K562 (cell line): ENCODE measurements at regions not wholly inside any gene's neighbourhood (a gene's known extent, or its start where the extent isn't known, plus 50 kb on each side); places are given as distances from the start of the nearest gene placed in this dataset.

Experiments used
- ATAC-seq: fragments of 200-7000 bp; cut with Tn5 transposase; 3 replicates; pipeline ENCODE4 v1.9.1; 2020; ENCODE audit warnings: moderate library complexity
- BruUV-seq: library from RNA; stranded (reverse); fragments of 400-500 nt; replicated peaks from 2 replicates; lab custom pipeline; 2021; lab: Mats Ljungman, UMichigan
- CTCF ChIA-PET: fragments of 300-600 bp; formaldehyde crosslinking; extraction: SDS; loops from one replicate; lab custom pipeline; 2021; ENCODE audit warnings: low intra/inter-chr PET ratio; lab: Yijun Ruan, JAX
- POLR2A ChIA-PET: fragments of 300-600, 350-650 bp; sonication (Branson Sonifier 250); formaldehyde crosslinking; extraction: SDS; loops from one replicate; lab custom pipeline; 2021; ENCODE audit warnings: antibody characterized with exemption, inconsistent platforms; lab: Yijun Ruan, JAX
- DNase-seq, 4 experiments: peaks; one replicate each; pipeline versions ENCODE4 v3.0.0 to v3.0.0-alpha.2; 2011 to 2018; ENCODE audit warnings: low spot score in 3 of 4, mixed read lengths in 3 of 4; ENCODE audit errors: extremely low read depth in 1 of 4
- FAIRE-seq: peaks from 2 replicates; lab custom pipeline; 2011; peaks lifted over from hg19 to GRCh38; lab: Jason Lieb, UNC
- H2AFZ ChIP-seq: 2 replicates; pipeline ENCODE4 v1.6.0; 2011; ENCODE audit warnings: low read depth, low read length, control low read depth, inconsistent platforms
- H3K27ac ChIP-seq: fragments of 200-600 bp; 3 replicates; pipeline ENCODE4 v1.8.0; 2011; ENCODE audit warnings: low read depth, mild to moderate bottlenecking, control low read depth, inconsistent platforms, low read length, moderate library complexity, mixed read lengths; ENCODE audit errors: extremely low read depth
- H3K27me3 ChIP-seq, 2 experiments: fragments of 300-600 bp in 1 of 2; 2 replicates in 1 of 2; 3 replicates in 1 of 2; pipeline versions ENCODE4 v1.6.0 to v1.8.0; 2011; ENCODE audit warnings: inconsistent platforms in 2 of 2, low read length in 2 of 2, mild to moderate bottlenecking in 1 of 2, mixed read lengths in 1 of 2, moderate library complexity in 1 of 2; ENCODE audit not compliant: control insufficient read depth in 2 of 2, insufficient read depth in 2 of 2
- H3K36me3 ChIP-seq: fragments of 300-600 bp; 3 replicates; pipeline ENCODE4 v1.8.0; 2011; ENCODE audit warnings: mild to moderate bottlenecking, low read length, inconsistent platforms; ENCODE audit not compliant: control insufficient read depth, insufficient read depth
- H3K4me1 ChIP-seq, 2 experiments: fragments of 200-600 bp in 1 of 2; replicated peaks in 1 of 2; 2 replicates in 1 of 2; 3 replicates in 1 of 2; pipeline versions ENCODE4 v1.5.1 to v1.8.0; 2011; ENCODE audit warnings: inconsistent platforms in 2 of 2, low read length in 2 of 2, mild to moderate bottlenecking in 1 of 2, mixed read lengths in 1 of 2, moderate library complexity in 1 of 2; ENCODE audit not compliant: control insufficient read depth in 2 of 2, insufficient read depth in 2 of 2
- H3K4me2 ChIP-seq: 2 replicates; pipeline ENCODE4 v1.6.1; 2011; ENCODE audit warnings: low read length, control low read depth, inconsistent platforms, mixed read lengths; ENCODE audit not compliant: insufficient read depth
- H3K4me3 ChIP-seq: fragments of 200-600 bp; sonication (generic), shearing (Covaris generic); 2 replicates; pipeline ENCODE4 v1.5.1; 2016; ENCODE audit warnings: control low read depth, inconsistent platforms
- H3K79me2 ChIP-seq: fragments of 200-600 bp; 3 replicates; pipeline ENCODE4 v1.8.0; 2011; ENCODE audit warnings: low read length, inconsistent platforms; ENCODE audit not compliant: control insufficient read depth, insufficient read depth
- H3K9ac ChIP-seq, 2 experiments: 2 replicates each; pipeline versions ENCODE4 v1.6.0 to v1.6.1; 2011; ENCODE audit warnings: low read depth in 2 of 2, low read length in 2 of 2, control low read depth in 1 of 2, inconsistent platforms in 1 of 2, mild to moderate bottlenecking in 1 of 2, mixed read lengths in 1 of 2; ENCODE audit not compliant: insufficient read depth in 1 of 2
- H3K9me1 ChIP-seq: one replicate; pipeline ENCODE4 v1.6.0; 2011; ENCODE audit warnings: inconsistent platforms, mild to moderate bottlenecking, low read length, moderate library complexity; ENCODE audit not compliant: control insufficient read depth, insufficient read depth
- H3K9me3 ChIP-seq: replicated peaks from 2 replicates; pipeline ENCODE4 v1.5.1; 2011; ENCODE audit warnings: low read depth, low read length, inconsistent platforms; ENCODE audit not compliant: control insufficient read depth, insufficient read depth
- H4K20me1 ChIP-seq: replicated peaks from 2 replicates; pipeline ENCODE4 v1.6.1; 2011; ENCODE audit warnings: low read length, inconsistent platforms, mixed read lengths; ENCODE audit not compliant: control insufficient read depth, insufficient read depth
- ATF7 ChIP-seq: fragments of 450-650 bp; IDR thresholded peaks from 2 replicates; pipeline ENCODE4 v1.7.1; 2014; ENCODE audit warnings: mild to moderate bottlenecking, moderate library complexity
- BHLHE40 ChIP-seq: IDR thresholded peaks from 2 replicates; pipeline ENCODE4 v1.6.1; 2011; ENCODE audit warnings: low read length, improper control_type of control experiment
- CREB1 ChIP-seq, 2 experiments: sonication (generic) in 1 of 2; formaldehyde crosslinking in 1 of 2; IDR thresholded peaks; 2 replicates each; pipeline versions ENCODE4 v1.6.1 to v1.8.0; 2012 to 2022; ENCODE audit warnings: inconsistent platforms in 1 of 2, mild to moderate bottlenecking in 1 of 2, missing genetic modification reagents in 1 of 2, moderate library complexity in 1 of 2
- ELF1 ChIP-seq: fragments of 200-800 bp; sonication (Bioruptor generic); IDR thresholded peaks from 2 replicates; pipeline ENCODE4 v1.6.1; 2016; ENCODE audit warnings: missing genetic modification characterization, missing compliant biosample characterization
- FIP1L1 ChIP-seq: fragments of 200-400 bp; formaldehyde crosslinking; IDR thresholded peaks from 2 replicates; pipeline ENCODE4 v1.6.1; 2018; ENCODE audit warnings: mild to moderate bottlenecking, low read depth, low read length; ENCODE audit not compliant: poor library complexity, severe bottlenecking
- KDM1A ChIP-seq, 2 experiments: fragments of 450-650 bp; IDR thresholded peaks; 2 replicates each; pipeline ENCODE4 v1.6.1; 2016; ENCODE audit warnings: mild to moderate bottlenecking in 2 of 2
- PPARD ChIP-seq: fragments of 250-450 bp; sonication (Bioruptor Pico); IDR thresholded peaks from 2 replicates; pipeline ENCODE4 v1.8.0; 2022; ENCODE audit warnings: inconsistent platforms, mild to moderate bottlenecking, moderate library complexity
- SRSF9 ChIP-seq: fragments of 200-400 bp; formaldehyde crosslinking; IDR thresholded peaks from 2 replicates; pipeline ENCODE4 v1.6.1; 2017; ENCODE audit warnings: low read depth, low read length, borderline replicate concordance
- ZBTB1 ChIP-seq: sonication (generic); formaldehyde crosslinking; IDR thresholded peaks from 2 replicates; pipeline ENCODE4 v1.8.1; 2023; ENCODE audit warnings: missing genetic modification reagents, low read depth, mild to moderate bottlenecking, borderline replicate concordance
- ZKSCAN3 ChIP-seq: fragments of 250-450 bp; sonication (Bioruptor Pico); IDR thresholded peaks from 2 replicates; pipeline ENCODE4 v1.4.0; 2020
- ZNF41 ChIP-seq: fragments of 250-450 bp; sonication (Bioruptor Pico); conservative IDR thresholded peaks from 2 replicates; pipeline ENCODE4 v1.4.0; 2020; ENCODE audit warnings: mild to moderate bottlenecking
- ZNF449 ChIP-seq: fragments of 250-450 bp; sonication (Bioruptor Pico); IDR thresholded peaks from 2 replicates; pipeline ENCODE4 v1.8.0; 2022; ENCODE audit warnings: moderate library complexity, mild to moderate bottlenecking, inconsistent platforms
- WGBS: fragments of 100-300 bp; shearing (Covaris generic); methylation state at CpG from one replicate; pipeline ENCODE4 v1.1.6; 2016; ENCODE audit warnings: low coverage, mixed read lengths; ENCODE audit not compliant: insufficient coverage; ENCODE audit errors: missing lambda C conversion rate; 5-methylcytosine and 5-hydroxymethylcytosine counted together
- in situ Hi-C: fragments of 300-500 bp; cut with MboI; formaldehyde crosslinking; loops from 4 replicates; pipeline ENCODE4 v1.15.0; 2018; ENCODE audit warnings: inconsistent platforms, mixed read lengths
- intact Hi-C: fragments of 100-400 bp; cut with micrococcal nuclease; formaldehyde crosslinking; loops from 2 replicates; pipeline ENCODE4 v1.14.2; 2022

GRCh38 chr2:4139731-4140130 is 436.4 kb downstream of the DCDC2C start:
- intact Hi-C loops = no loop called here
- TF ChIP-seq ZKSCAN3 (CRISPR knock-in tag) = no peak
- TF ChIP-seq ZNF41 (CRISPR knock-in tag) = no peak
- TF ChIP-seq ELF1 (tag) = no peak
- TF ChIP-seq ZNF449 (CRISPR knock-in tag) = no peak
- TF ChIP-seq FIP1L1 = no peak
- TF ChIP-seq PPARD (CRISPR knock-in tag) = no peak
- TF ChIP-seq KDM1A (IDR thresholded peaks at IDR 0.05) = no peak
- no peak for TF ChIP-seq BHLHE40
- TF ChIP-seq ATF7 = no peak
- TF ChIP-seq CREB1 (IDR thresholded peaks at IDR 0.05) = no peak
- no peak for TF ChIP-seq CREB1 (CRISPR knock-in tag; IDR thresholded peaks at IDR 0.05)
- no peak for TF ChIP-seq ZBTB1 (CRISPR knock-in tag)
- no peak for TF ChIP-seq SRSF9
- TF ChIP-seq, all 486 proteins: peak for 0
- FAIRE-seq (no peak), DNase-seq (no peak), ATAC-seq (no peak)
- Histone ChIP-seq H4K20me1 (no peaks in the 10 kb centered on the region), H3K27ac (no peak overlapping the region), H3K9me1 (no peaks in the 10 kb centered on the region), H3K4me2 (no peak overlapping the region), H3K4me3 (no peak overlapping the region), H3K79me2 (no peaks in the 10 kb centered on the region), H3K9ac (no peak overlapping the region), H3K4me1 (no peaks in the 10 kb centered on the region), H3K27me3 (no peaks in the 10 kb centered on the region), H2AFZ (no peak overlapping the region), H3K36me3 (no peaks in the 10 kb centered on the region), H3K9me3 (peaks cover 6% of the 10 kb centered on the region; the same call in 1 of the 2 replicates)
- no TSS peak for BruUV-seq
- in situ Hi-C loops = no loop called here
- ChIA-PET POLR2A (no interaction called here), CTCF (no interaction called here)
- WGBS = 0% methylated on average over 1 of the region's 1 CpG
